NCI-H1694 (cell line): ENCODE measurements at regions not wholly inside any gene's neighbourhood (a gene's known extent, or its start where the extent isn't known, plus 50 kb on each side); places are given as distances from the start of the nearest gene placed in this dataset.

ENCODE experiments used
- DNase-seq: peaks from one replicate; lab custom pipeline; 2025; lab: John Stamatoyannopoulos, UW

GRCh38 chr15:95400428-95400827 lies 930.1 kb upstream of the NR2F2 start:
- DNase-seq: no peak

GRCh38 chr15:95401587-95401986 lies 928.9 kb upstream of the NR2F2 start:
- no peak for DNase-seq

- no peak for DNase-seq
Observed at GRCh38 chr15:95405447-95405846, 925.1 kb upstream of the NR2F2 start.

- DNase-seq: no peak
Observed at GRCh38 chr15:95407534-95407933, 923.0 kb upstream of the NR2F2 start.

GRCh38 chr15:95409211-95409610 lies 921.3 kb upstream of the NR2F2 start:
- no peak for DNase-seq

GRCh38 chr15:95409626-95410310 lies 920.7 kb upstream of the NR2F2 start:
- DNase-seq: no peak

GRCh38 chr15:95410757-95411156 lies 919.7 kb upstream of the NR2F2 start:
- no peak for DNase-seq

- DNase-seq: no peak
Observed at GRCh38 chr15:95416576-95416975, 913.9 kb upstream of the NR2F2 start.

GRCh38 chr15:95417761-95418160 lies 912.7 kb upstream of the NR2F2 start:
- no peak for DNase-seq

GRCh38 chr15:95422255-95422654 lies 908.2 kb upstream of the NR2F2 start:
- no peak for DNase-seq

GRCh38 chr15:95425859-95426258 lies 904.6 kb upstream of the NR2F2 start:
- no peak for DNase-seq

- DNase-seq: no peak
Observed at GRCh38 chr15:95429345-95429744, 901.2 kb upstream of the NR2F2 start.

- DNase-seq: no peak
Observed at GRCh38 chr15:95431518-95431917, 899.0 kb upstream of the NR2F2 start.

GRCh38 chr15:95432878-95433405 lies 897.6 kb upstream of the NR2F2 start:
- no peak for DNase-seq

GRCh38 chr15:95439922-95440376 lies 890.6 kb upstream of the NR2F2 start:
- DNase-seq: no peak

GRCh38 chr15:95440712-95441111 lies 889.8 kb upstream of the NR2F2 start:
- no peak for DNase-seq

- no peak for DNase-seq
Observed at GRCh38 chr15:95442107-95442719, 888.3 kb upstream of the NR2F2 start.

GRCh38 chr15:95444860-95445259 lies 885.6 kb upstream of the NR2F2 start:
- DNase-seq: no peak

GRCh38 chr15:95446854-95447253 lies 883.6 kb upstream of the NR2F2 start:
- DNase-seq: no peak

- DNase-seq: no peak
Observed at GRCh38 chr15:95447486-95447885, 883.0 kb upstream of the NR2F2 start.

GRCh38 chr15:95448531-95449229 lies 881.8 kb upstream of the NR2F2 start:
- DNase-seq: no peak

- DNase-seq: no peak
Observed at GRCh38 chr15:95449230-95449628, 881.3 kb upstream of the NR2F2 start.

- DNase-seq: no peak
Observed at GRCh38 chr15:95450413-95450812, 880.1 kb upstream of the NR2F2 start.
